Osteocyte (in vitro differentiated cells): ENCODE measurements at regions not wholly inside any gene's neighbourhood (a gene's known extent, or its start where the extent isn't known, plus 50 kb on each side); places are given as distances from the start of the nearest gene placed in this dataset.

Experiments used
- DNase-seq: peaks from one replicate; pipeline ENCODE4 v3.0.0; 2021; ENCODE audit warnings: mixed read lengths; ENCODE audit not compliant: unreplicated experiment; ENCODE audit errors: extremely low spot score
- H3K27ac Mint-ChIP-seq: one replicate; pipeline ENCODE4 v1.8.0; 2021; ENCODE audit warnings: mild to moderate bottlenecking, mixed read lengths; ENCODE audit not compliant: unreplicated experiment
- H3K27me3 Mint-ChIP-seq: one replicate; pipeline ENCODE4 v1.8.0; 2021; ENCODE audit warnings: mixed read lengths; ENCODE audit not compliant: unreplicated experiment
- H3K36me3 Mint-ChIP-seq: one replicate; pipeline ENCODE4 v1.8.0; 2021; ENCODE audit warnings: mixed read lengths; ENCODE audit not compliant: unreplicated experiment
- H3K4me1 Mint-ChIP-seq: one replicate; pipeline ENCODE4 v1.8.0; 2021; ENCODE audit warnings: mixed read lengths; ENCODE audit not compliant: unreplicated experiment
- H3K4me3 Mint-ChIP-seq: one replicate; pipeline ENCODE4 v1.8.0; 2021; ENCODE audit warnings: mild to moderate bottlenecking, moderate library complexity, mixed read lengths; ENCODE audit not compliant: unreplicated experiment
- H3K9me3 Mint-ChIP-seq: one replicate; pipeline ENCODE4 v1.8.0; 2021; ENCODE audit warnings: mixed read lengths; ENCODE audit not compliant: unreplicated experiment
- CTCF ChIP-seq: fragments of 200-600 bp; sonication (generic); IDR thresholded peaks from 2 replicates; pipeline ENCODE4 v1.5.0; 2021; ENCODE audit warnings: antibody characterized with exemption, mild to moderate bottlenecking, moderate library complexity

GRCh38 chr1:2914702-2915101 is 106.6 kb upstream of the ACTRT2 start:
- peaks cover 24% of the 10 kb centered on the region for H3K9me3 Mint-ChIP-seq
- H3K4me1 Mint-ChIP-seq = no peaks in the 10 kb centered on the region
- no peak for DNase-seq
- no peak for TF ChIP-seq CTCF
- H3K36me3 Mint-ChIP-seq = no peaks in the 10 kb centered on the region
- no peak overlapping the region for H3K4me3 Mint-ChIP-seq
- H3K27me3 Mint-ChIP-seq = no peaks in the 10 kb centered on the region
- no peak overlapping the region for H3K27ac Mint-ChIP-seq

GRCh38 chr1:2916153-2916552 is 105.1 kb upstream of the ACTRT2 start:
- H3K4me3 Mint-ChIP-seq = no peak overlapping the region
- no peaks in the 10 kb centered on the region for H3K36me3 Mint-ChIP-seq
- H3K27ac Mint-ChIP-seq = no peak overlapping the region
- no peak for DNase-seq
- peaks cover 24% of the 10 kb centered on the region for H3K9me3 Mint-ChIP-seq
- no peak for TF ChIP-seq CTCF
- H3K27me3 Mint-ChIP-seq = no peaks in the 10 kb centered on the region
- H3K4me1 Mint-ChIP-seq = no peaks in the 10 kb centered on the region

- Mint-ChIP-seq H3K4me1 (no peaks in the 10 kb centered on the region), H3K36me3 (no peaks in the 10 kb centered on the region), H3K27ac (no peak overlapping the region), H3K27me3 (no peaks in the 10 kb centered on the region), H3K4me3 (no peak overlapping the region), H3K9me3 (peaks cover 24% of the 10 kb centered on the region)
- no peak for DNase-seq
- TF ChIP-seq CTCF = no peak
These were observed 104.6 kb upstream of the ACTRT2 start for GRCh38 chr1:2916706-2917105.

GRCh38 chr1:2917284-2917683 is 104.0 kb upstream of the ACTRT2 start:
- no peak for DNase-seq

GRCh38 chr1:2918441-2918840 is 102.8 kb upstream of the ACTRT2 start:
- DNase-seq = no peak
- H3K4me3 Mint-ChIP-seq = no peak overlapping the region
- no peak overlapping the region for H3K27ac Mint-ChIP-seq
- TF ChIP-seq CTCF = no peak
- peaks cover 24% of the 10 kb centered on the region for H3K9me3 Mint-ChIP-seq
- H3K27me3 Mint-ChIP-seq = no peaks in the 10 kb centered on the region
- no peaks in the 10 kb centered on the region for H3K36me3 Mint-ChIP-seq
- no peaks in the 10 kb centered on the region for H3K4me1 Mint-ChIP-seq

More at GRCh38 chr1:2917284-2917683, 104.0 kb upstream of the ACTRT2 start:
- Mint-ChIP-seq H3K27me3 (no peaks in the 10 kb centered on the region), H3K9me3 (peaks cover 24% of the 10 kb centered on the region), H3K4me3 (no peak overlapping the region), H3K36me3 (no peaks in the 10 kb centered on the region), H3K27ac (no peak overlapping the region), H3K4me1 (no peaks in the 10 kb centered on the region)
- no peak for TF ChIP-seq CTCF
